A673 (cell line): ENCODE measurements at regions not wholly inside any gene's neighbourhood (a gene's known extent, or its start where the extent isn't known, plus 50 kb on each side); places are given as distances from the start of the nearest gene placed in this dataset.

Source experiments
- EZH2 ChIP-seq: fragments of 200-600 bp; sonication (generic); IDR thresholded peaks from 2 replicates; pipeline ENCODE4 v1.6.1; 2017; ENCODE audit warnings: borderline replicate concordance, low read depth, mild to moderate bottlenecking, mixed read lengths, antibody characterized with exemption, low read length; ENCODE audit not compliant: poor library complexity, severe bottlenecking
- TF ChIP-seq, protein P1 (sequence below): fragments of 300-800, 200-600 bp; sonication (generic); conservative IDR thresholded peaks from 2 replicates; pipeline ENCODE4 v1.5.1; 2017; ENCODE audit warnings: low read depth, mild to moderate bottlenecking, antibody characterized with exemption, low read length, moderate library complexity, mixed read lengths

DNA sequence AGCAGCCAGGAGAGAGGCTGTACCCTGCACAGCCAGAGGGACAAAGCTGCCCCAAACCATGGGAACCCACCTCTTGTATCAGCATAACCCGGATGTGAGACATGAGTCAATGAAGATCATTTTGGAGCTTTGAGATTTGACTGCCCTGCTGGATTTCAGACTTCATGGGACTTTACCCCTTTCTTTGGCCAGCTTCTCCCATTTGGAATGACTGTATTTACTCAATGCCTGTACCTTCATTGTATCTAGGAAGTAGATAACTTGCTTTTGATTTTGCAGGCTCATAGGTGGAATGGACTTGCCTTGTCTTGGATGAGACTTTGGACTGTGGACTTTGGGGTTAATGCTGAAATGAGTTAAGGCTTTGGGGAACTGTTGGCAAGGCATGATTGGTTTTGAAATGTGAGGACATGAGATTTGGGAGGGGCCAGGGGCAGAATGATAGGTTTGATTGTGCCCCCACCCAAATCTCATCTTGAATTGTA is 616.2 kb downstream of the RWDD3 start:
- TF ChIP-seq, protein P1, sequence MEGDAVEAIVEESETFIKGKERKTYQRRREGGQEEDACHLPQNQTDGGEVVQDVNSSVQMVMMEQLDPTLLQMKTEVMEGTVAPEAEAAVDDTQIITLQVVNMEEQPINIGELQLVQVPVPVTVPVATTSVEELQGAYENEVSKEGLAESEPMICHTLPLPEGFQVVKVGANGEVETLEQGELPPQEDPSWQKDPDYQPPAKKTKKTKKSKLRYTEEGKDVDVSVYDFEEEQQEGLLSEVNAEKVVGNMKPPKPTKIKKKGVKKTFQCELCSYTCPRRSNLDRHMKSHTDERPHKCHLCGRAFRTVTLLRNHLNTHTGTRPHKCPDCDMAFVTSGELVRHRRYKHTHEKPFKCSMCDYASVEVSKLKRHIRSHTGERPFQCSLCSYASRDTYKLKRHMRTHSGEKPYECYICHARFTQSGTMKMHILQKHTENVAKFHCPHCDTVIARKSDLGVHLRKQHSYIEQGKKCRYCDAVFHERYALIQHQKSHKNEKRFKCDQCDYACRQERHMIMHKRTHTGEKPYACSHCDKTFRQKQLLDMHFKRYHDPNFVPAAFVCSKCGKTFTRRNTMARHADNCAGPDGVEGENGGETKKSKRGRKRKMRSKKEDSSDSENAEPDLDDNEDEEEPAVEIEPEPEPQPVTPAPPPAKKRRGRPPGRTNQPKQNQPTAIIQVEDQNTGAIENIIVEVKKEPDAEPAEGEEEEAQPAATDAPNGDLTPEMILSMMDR, result no peak
- TF ChIP-seq EZH2, result no peak
